Right cardiac atrium (tissue), 5 donors: ENCODE measurements at regions not wholly inside any gene's neighbourhood (a gene's known extent, or its start where the extent isn't known, plus 50 kb on each side); places are given as distances from the start of the nearest gene placed in this dataset.
"Not testable (repeated sequence)": the region's sequence is repeated elsewhere in the genome, so short reads cannot be mapped to it uniquely, and the experiment has no call there.

ENCODE experiments used
- ATAC-seq, 2 donors: fragments of 200-7000 bp; cut with Tn5 transposase; one replicate each; pipeline versions ENCODE4 v1.8.0 to v1.9.1; 2020; ENCODE audit warnings: moderate library complexity in 2 of 2, mild to moderate bottlenecking in 1 of 2
- DNase-seq, 3 donors: peaks; one replicate each; pipeline ENCODE4 v3.0.0-alpha.2; 2020
- H3K27ac ChIP-seq: one replicate; pipeline ENCODE4 v1.5.1; 2013; ENCODE audit warnings: mild to moderate bottlenecking, low read length, control low read depth, moderate library complexity
- H3K27me3 ChIP-seq: one replicate; pipeline ENCODE4 v1.6.1; 2013; ENCODE audit not compliant: control insufficient read depth, insufficient read depth
- H3K4me1 ChIP-seq: one replicate; pipeline ENCODE4 v1.6.1; 2013; ENCODE audit warnings: low read length; ENCODE audit not compliant: control insufficient read depth, insufficient read depth
- H3K4me3 ChIP-seq: one replicate; pipeline ENCODE4 v1.5.1; 2013; ENCODE audit warnings: low read length, control low read depth
- H3K9me3 ChIP-seq: one replicate; pipeline ENCODE4 v1.6.1; 2013; ENCODE audit warnings: low read length; ENCODE audit not compliant: control insufficient read depth
- WGBS: extraction: QIAGEN DNeasy Blood & Tissue Kit; methylation state at CpG from one replicate; pipeline ENCODE4 v1.1.7; 2013; 5-methylcytosine and 5-hydroxymethylcytosine counted together
- intact Hi-C, 4 donors: fragments of 100-400 bp; cut with DNase I; formaldehyde crosslinking; loops; one replicate each; pipeline versions ENCODE4 v1.11.0 to v1.14.0; 2022 to 2023
- donor health status: healthy with polysubstance abuse.
- donor health status: DM: no; HTN: yes; CAD: no.
- donor health status: DM: no; HTN: no; CAD: no.
- donor health status: DM: no; HTN: yes; CAD: no; lungs with severe emphysema.
- donor health status: DM: yes; HTN: yes; CAD: no.

DNA sequence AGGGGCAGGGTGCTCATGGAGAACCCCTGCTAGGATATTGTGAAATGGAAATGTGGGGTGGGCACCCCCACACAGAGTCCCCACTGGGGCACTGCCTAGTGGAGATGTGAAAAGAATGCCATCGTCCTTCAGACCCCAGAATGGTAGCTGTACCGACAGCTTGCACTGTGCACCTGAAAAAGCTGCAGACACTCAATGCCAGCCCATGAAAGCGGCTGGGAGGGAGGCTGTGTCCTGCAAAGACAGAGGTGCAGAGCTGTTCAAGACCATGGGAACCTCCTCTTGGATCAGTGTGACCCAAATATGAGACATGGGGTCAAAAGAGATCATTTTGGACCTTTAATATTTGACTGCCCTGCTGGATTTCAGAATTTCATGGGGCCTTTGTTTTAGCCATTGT is 724.2 kb downstream of the FOXD4L5 start:
- intact Hi-C loops = not testable (repeated sequence)
- peak in 1 of 3 donors; percentile 12 for DNase-seq

More for the DNA sequence above, 724.2 kb downstream of the FOXD4L5 start:
- not testable (repeated sequence) for ATAC-seq, H3K4me1 ChIP-seq, H3K27ac ChIP-seq, H3K27me3 ChIP-seq, H3K9me3 ChIP-seq, H3K4me3 ChIP-seq
- WGBS = 78% methylated on average over 3 of the region's 3 CpGs
